Fibroblast of the aortic adventitia (primary cell): ENCODE measurements at regions not wholly inside any gene's neighbourhood (a gene's known extent, or its start where the extent isn't known, plus 50 kb on each side); places are given as distances from the start of the nearest gene placed in this dataset.

Experiments used
- DNase-seq: peaks from one replicate; pipeline ENCODE4 v3.0.0-alpha.2; 2010; ENCODE audit warnings: low read depth
- H3K4me3 ChIP-seq: 2 replicates; pipeline ENCODE4 v1.5.1; 2011; ENCODE audit warnings: low read depth, mild to moderate bottlenecking, control low read depth, low read length, moderate library complexity
- TF ChIP-seq, protein P1 (sequence below): IDR thresholded peaks from 2 replicates; pipeline ENCODE4 v1.5.1; 2011; ENCODE audit warnings: mild to moderate bottlenecking, low read length, control low read depth, inconsistent platforms; ENCODE audit not compliant: insufficient read depth

DNA sequence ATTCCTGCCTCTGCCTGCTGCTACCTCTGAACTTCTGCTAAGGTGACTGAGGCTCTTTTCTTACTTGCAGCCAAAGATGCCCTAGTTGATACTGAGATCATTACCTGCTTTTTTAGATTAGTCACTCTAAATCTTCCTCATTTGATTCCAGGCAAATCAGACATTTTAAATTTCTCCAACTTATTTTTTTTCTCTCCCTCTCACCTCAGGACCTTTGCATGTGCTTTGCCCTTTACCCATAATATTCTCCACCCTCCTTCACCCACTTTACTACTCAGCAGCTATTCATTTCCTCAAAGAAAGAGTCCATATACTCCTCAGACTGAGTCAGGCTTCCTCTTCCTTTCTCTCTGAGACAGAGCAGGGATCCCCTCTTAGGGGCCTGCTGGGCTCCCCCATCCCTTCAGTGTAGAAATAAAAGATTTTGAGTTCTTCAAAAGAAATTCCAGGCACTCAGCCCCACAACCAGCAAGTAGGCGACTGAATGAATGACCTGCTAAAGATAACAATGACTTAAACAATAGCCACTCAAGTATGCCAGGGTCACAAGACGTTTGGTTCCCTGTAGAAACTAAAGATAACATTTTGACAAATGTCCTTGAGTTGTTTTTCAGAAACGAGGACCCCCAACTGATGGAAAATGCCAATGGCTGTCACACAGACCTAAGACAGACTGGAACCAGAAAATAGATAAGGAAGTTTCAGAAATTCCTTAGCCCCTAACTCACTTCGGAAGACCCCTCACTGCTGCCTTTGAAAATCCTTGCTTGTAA, 104.2 kb downstream of the MTNR1B start:
- H3K4me3 ChIP-seq, result no peak overlapping the region
- TF ChIP-seq, protein P1, sequence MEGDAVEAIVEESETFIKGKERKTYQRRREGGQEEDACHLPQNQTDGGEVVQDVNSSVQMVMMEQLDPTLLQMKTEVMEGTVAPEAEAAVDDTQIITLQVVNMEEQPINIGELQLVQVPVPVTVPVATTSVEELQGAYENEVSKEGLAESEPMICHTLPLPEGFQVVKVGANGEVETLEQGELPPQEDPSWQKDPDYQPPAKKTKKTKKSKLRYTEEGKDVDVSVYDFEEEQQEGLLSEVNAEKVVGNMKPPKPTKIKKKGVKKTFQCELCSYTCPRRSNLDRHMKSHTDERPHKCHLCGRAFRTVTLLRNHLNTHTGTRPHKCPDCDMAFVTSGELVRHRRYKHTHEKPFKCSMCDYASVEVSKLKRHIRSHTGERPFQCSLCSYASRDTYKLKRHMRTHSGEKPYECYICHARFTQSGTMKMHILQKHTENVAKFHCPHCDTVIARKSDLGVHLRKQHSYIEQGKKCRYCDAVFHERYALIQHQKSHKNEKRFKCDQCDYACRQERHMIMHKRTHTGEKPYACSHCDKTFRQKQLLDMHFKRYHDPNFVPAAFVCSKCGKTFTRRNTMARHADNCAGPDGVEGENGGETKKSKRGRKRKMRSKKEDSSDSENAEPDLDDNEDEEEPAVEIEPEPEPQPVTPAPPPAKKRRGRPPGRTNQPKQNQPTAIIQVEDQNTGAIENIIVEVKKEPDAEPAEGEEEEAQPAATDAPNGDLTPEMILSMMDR, result no peak
- no peak for DNase-seq

- TF ChIP-seq, protein P1, result no peak
- no peak for DNase-seq
- H3K4me3 ChIP-seq, result no peak overlapping the region
Measured at GRCh38 chr11:93074352-93074751, 104.9 kb downstream of the MTNR1B start.

DNA sequence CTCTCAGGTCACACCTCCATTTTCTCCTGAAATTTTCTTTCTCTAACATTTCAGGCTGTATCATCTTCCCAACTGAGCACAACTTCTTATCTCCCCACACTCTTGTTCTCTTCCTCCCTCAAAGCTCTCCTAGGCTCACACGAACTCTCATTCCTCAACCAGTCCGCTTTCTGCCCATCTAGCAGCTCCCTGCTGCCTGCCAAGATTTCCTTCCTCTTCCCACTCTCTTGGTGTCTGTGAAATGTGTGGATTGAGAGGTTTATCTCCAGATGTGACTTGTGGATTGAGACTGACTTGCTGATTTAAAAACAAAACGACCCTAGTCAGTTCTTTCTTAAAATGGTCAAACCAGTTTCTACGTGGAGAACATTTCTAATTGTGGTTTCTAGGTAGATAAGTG, 106.3 kb downstream of the MTNR1B start:
- DNase-seq, result no peak
- TF ChIP-seq, protein P1, result no peak
- no peak overlapping the region for H3K4me3 ChIP-seq

DNA sequence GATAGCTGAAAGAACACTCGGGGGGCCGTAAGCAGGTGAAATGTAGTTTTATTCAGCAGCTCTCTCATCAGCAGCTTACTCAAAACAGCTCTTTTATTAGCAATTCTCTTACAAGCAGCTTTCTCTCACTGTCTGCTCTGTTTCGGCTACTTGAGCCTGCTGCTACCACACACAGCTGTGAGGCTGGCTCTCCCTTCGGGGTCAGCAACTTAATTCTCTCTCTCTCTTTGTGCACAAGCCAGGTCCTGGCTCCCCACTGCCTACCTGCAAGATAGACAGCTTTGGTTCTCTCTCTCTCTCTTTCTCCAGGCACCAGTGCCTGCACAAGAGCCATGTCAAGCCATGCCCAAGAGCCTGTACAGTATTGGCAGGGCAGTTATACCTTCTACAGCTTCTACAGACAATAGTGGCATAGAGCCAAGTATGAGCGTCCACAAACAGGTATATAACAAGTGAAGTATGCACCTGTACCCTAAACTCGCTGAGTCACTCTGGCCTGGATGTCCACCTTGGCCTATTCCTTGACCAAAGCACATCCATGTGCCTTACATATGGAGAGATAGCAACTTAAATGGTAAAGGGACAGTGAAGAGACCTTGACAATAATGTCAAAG, 110.8 kb downstream of the MTNR1B start:
- TF ChIP-seq, protein P1, result no peak
- DNase-seq, result no peak
- H3K4me3 ChIP-seq, result no peak overlapping the region

DNA sequence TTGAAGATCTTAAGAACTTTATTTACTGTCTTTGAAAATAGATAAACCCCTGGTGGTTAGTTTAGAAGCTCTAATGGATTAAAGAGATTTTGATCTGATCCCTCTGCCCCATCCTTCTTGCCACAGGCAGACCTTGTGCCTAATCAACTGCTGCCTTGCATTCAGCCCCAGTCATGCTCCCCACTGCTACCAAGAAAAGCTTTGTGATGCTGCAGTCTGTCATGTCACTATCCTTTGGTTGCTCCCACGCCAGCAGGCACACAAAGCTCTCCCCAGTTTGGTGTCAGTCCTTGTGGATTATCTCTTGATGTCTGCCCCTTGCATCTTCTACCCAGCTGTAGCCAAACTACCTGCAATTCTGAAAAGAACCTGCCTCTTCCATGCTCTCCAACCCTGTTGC, 112.2 kb downstream of the MTNR1B start:
- TF ChIP-seq, protein P1, result no peak
- no peak for DNase-seq
- no peak overlapping the region for H3K4me3 ChIP-seq

GRCh38 chr11:93082900-93083299, 113.4 kb downstream of the MTNR1B start:
- TF ChIP-seq, protein P1, result no peak
- no peak for DNase-seq
- H3K4me3 ChIP-seq, result no peak overlapping the region
